Amniotic epithelial cell (primary cell): ENCODE measurements at regions not wholly inside any gene's neighbourhood (a gene's known extent, or its start where the extent isn't known, plus 50 kb on each side); places are given as distances from the start of the nearest gene placed in this dataset.
A peak's percentile ranks its signal among the peaks of the same experiment; 100 is the strongest.

Experiments used
- DNase-seq: peaks from one replicate; pipeline ENCODE4 v3.0.0-alpha.2; 2010; ENCODE audit warnings: low read depth

GRCh38 chr12:76611533-76611932, 52.0 kb upstream of the OSBPL8 start:
- DNase-seq, result peak; percentile 69

- peak; percentile 32 for DNase-seq
These were observed 54.8 kb upstream of the OSBPL8 start for GRCh38 chr12:76614364-76614763.

- no peak for DNase-seq
These were observed 58.5 kb upstream of the OSBPL8 start for GRCh38 chr12:76618031-76618430.

GRCh38 chr12:76621582-76622024, 62.0 kb upstream of the OSBPL8 start:
- DNase-seq, result peak; percentile 65

GRCh38 chr12:76622351-76622750, 62.8 kb upstream of the OSBPL8 start:
- DNase-seq, result no peak

- no peak for DNase-seq
These were observed 63.3 kb upstream of the OSBPL8 start for GRCh38 chr12:76622915-76623314.

- DNase-seq, result no peak
These were observed 64.4 kb upstream of the OSBPL8 start for GRCh38 chr12:76623931-76624330.

- DNase-seq, result peak; percentile 70
These were observed 68.0 kb upstream of the OSBPL8 start for GRCh38 chr12:76627346-76628135.

GRCh38 chr12:76628745-76629144, 69.2 kb upstream of the OSBPL8 start:
- DNase-seq, result peak; percentile 64

GRCh38 chr12:76631741-76632140, 72.2 kb upstream of the OSBPL8 start:
- DNase-seq, result no peak

- no peak for DNase-seq
These were observed 73.8 kb upstream of the OSBPL8 start for GRCh38 chr12:76633415-76633814.

GRCh38 chr12:76634133-76634532, 74.6 kb upstream of the OSBPL8 start:
- no peak for DNase-seq

- peak; percentile 38 for DNase-seq
These were observed 76.6 kb upstream of the OSBPL8 start for GRCh38 chr12:76636121-76636692.

- DNase-seq, result no peak
These were observed 78.2 kb upstream of the OSBPL8 start for GRCh38 chr12:76637807-76638206.

GRCh38 chr12:76639646-76640045, 80.1 kb upstream of the OSBPL8 start:
- DNase-seq, result no peak

- DNase-seq, result no peak
These were observed 81.5 kb upstream of the OSBPL8 start for GRCh38 chr12:76641073-76641472.

- peak; percentile 22 for DNase-seq
These were observed 82.4 kb upstream of the OSBPL8 start for GRCh38 chr12:76641961-76642360.

- DNase-seq, result peak; percentile 25
These were observed 83.9 kb upstream of the OSBPL8 start for GRCh38 chr12:76643438-76643837.

GRCh38 chr12:76644950-76645349, 85.4 kb upstream of the OSBPL8 start:
- no peak for DNase-seq

- no peak for DNase-seq
These were observed 86.4 kb upstream of the OSBPL8 start for GRCh38 chr12:76645934-76646333.

- no peak for DNase-seq
These were observed 86.8 kb upstream of the OSBPL8 start for GRCh38 chr12:76646366-76646765.

- no peak for DNase-seq
These were observed 89.5 kb upstream of the OSBPL8 start for GRCh38 chr12:76649099-76649498.

GRCh38 chr12:76652402-76652801, 92.8 kb upstream of the OSBPL8 start:
- DNase-seq, result no peak

GRCh38 chr12:76653342-76653741, 93.8 kb upstream of the OSBPL8 start:
- DNase-seq, result no peak
